ENCODE measurements at regions not wholly inside any gene's neighbourhood (a gene's known extent, or its start where the extent isn't known, plus 50 kb on each side); places are given as distances from the start of the nearest gene placed in this dataset.

- Mint-ChIP-seq H3K27me3 (ENCODE audit: insufficient read depth, low read depth, poor library complexity) (no peaks in the 10 kb centered on the region), H3K9me3 (peaks cover 9% of the 10 kb centered on the region), H3K36me3 (ENCODE audit: low read depth) (peaks cover 2% of the 10 kb centered on the region; the same call in 1 of the 3 replicates), H3K4me1 (no peaks in the 10 kb centered on the region), H3K4me3 (no peak overlapping the region), H3K27ac (no peak overlapping the region)
- no peaks in the 10 kb centered on the region for H4K20me1 ChIP-seq (replicated peaks; ENCODE audit: insufficient read depth)
- no peaks in the 10 kb centered on the region for H3F3A ChIP-seq (replicated peaks; ENCODE audit: low read depth)
- H3K4me3 ChIP-seq: no peak overlapping the region
- H3K36me3 ChIP-seq (ENCODE audit: insufficient read depth): no peaks in the 10 kb centered on the region
- H3K27ac ChIP-seq (ENCODE audit: low read depth): no peak overlapping the region
- no peaks in the 10 kb centered on the region for H3K79me2 ChIP-seq (replicated peaks; ENCODE audit: insufficient read depth)
- TF ChIP-seq EZH2 (IDR thresholded peaks at IDR 0.05; ENCODE audit: low read depth, unreplicated experiment) (no peak), NANOG (IDR thresholded peaks at IDR 0.05; ENCODE audit: borderline replicate concordance) (no peak), JUNB (IDR thresholded peaks at IDR 0.05; ENCODE audit: unreplicated experiment) (no peak), REST (IDR thresholded peaks at IDR 0.05; ENCODE audit: unreplicated experiment) (no peak), EZH2phosphoT487 (IDR thresholded peaks at IDR 0.05; ENCODE audit: unreplicated experiment) (no peak), ZNF462 (CRISPR knock-in tag; IDR thresholded peaks at IDR 0.05) (no peak), POLR2AphosphoS5 (IDR thresholded peaks at IDR 0.05; ENCODE audit: low read depth) (no peak), CTCF (conservative IDR thresholded peaks at IDR 0.05; ENCODE audit: low read depth in 2 of 2) (no peak), ZNF331 (CRISPR knock-in tag; IDR thresholded peaks at IDR 0.05; ENCODE audit: low read depth) (no peak), ETS1 (IDR thresholded peaks at IDR 0.05) (no peak), STAT1 (IDR thresholded peaks at IDR 0.05; ENCODE audit: unreplicated experiment) (no peak)
- no peaks in the 10 kb centered on the region for H3K27me3 ChIP-seq (ENCODE audit: insufficient read depth)
- H3K4me1 ChIP-seq (ENCODE audit: insufficient read depth): no peaks in the 10 kb centered on the region
- no peak overlapping the region for H2AFZ ChIP-seq
- DNase-seq (ENCODE audit: low spot score): no peak
- no peaks in the 10 kb centered on the region for H3K9me2 ChIP-seq (ENCODE audit: insufficient read depth)
- no peak overlapping the region for H3K4me2 ChIP-seq
- ATAC-seq: no peak
Observed at GRCh38 chr2:51553476-51553875, 521.5 kb upstream of the NRXN1 start.

Measured in GM23338 (cell line).